SK-N-DZ (cell line): ENCODE measurements at regions not wholly inside any gene's neighbourhood (a gene's known extent, or its start where the extent isn't known, plus 50 kb on each side); places are given as distances from the start of the nearest gene placed in this dataset.

Experiments
- DNase-seq: peaks from one replicate; pipeline ENCODE4 v3.0.0-alpha.2; 2015; ENCODE audit warnings: low spot score

GRCh38 chr14:51546099-51546498 lies 105.6 kb upstream of the FRMD6 start:
- peak; percentile 57 for DNase-seq

GRCh38 chr14:51546603-51547258 lies 105.0 kb upstream of the FRMD6 start:
- DNase-seq: peak; percentile 74

GRCh38 chr14:51547260-51547659 lies 104.5 kb upstream of the FRMD6 start:
- peak; percentile 26 for DNase-seq

GRCh38 chr14:51547701-51548100 lies 104.0 kb upstream of the FRMD6 start:
- DNase-seq: no peak

GRCh38 chr14:51548187-51548586 lies 103.5 kb upstream of the FRMD6 start:
- DNase-seq: no peak

GRCh38 chr14:51550636-51551035 lies 101.1 kb upstream of the FRMD6 start:
- no peak for DNase-seq

- DNase-seq: no peak
Observed at GRCh38 chr14:51552275-51552674, 99.4 kb upstream of the FRMD6 start.

GRCh38 chr14:51552768-51553404 lies 98.8 kb upstream of the FRMD6 start:
- peak; percentile 21 for DNase-seq

GRCh38 chr14:51554339-51554920 lies 97.3 kb upstream of the FRMD6 start:
- no peak for DNase-seq

- no peak for DNase-seq
Observed at GRCh38 chr14:51554953-51555352, 96.8 kb upstream of the FRMD6 start.

GRCh38 chr14:51561141-51561540 lies 90.6 kb upstream of the FRMD6 start:
- DNase-seq: no peak

- DNase-seq: no peak
Observed at GRCh38 chr14:51562816-51563215, 88.9 kb upstream of the FRMD6 start.

- DNase-seq: no peak
Observed at GRCh38 chr14:51563560-51563959, 88.2 kb upstream of the FRMD6 start.

- no peak for DNase-seq
Observed at GRCh38 chr14:51564460-51564859, 87.2 kb upstream of the FRMD6 start.

- no peak for DNase-seq
Observed at GRCh38 chr14:51564986-51565604, 86.6 kb upstream of the FRMD6 start.

GRCh38 chr14:51566831-51567582 lies 84.7 kb upstream of the FRMD6 start:
- DNase-seq: no peak

GRCh38 chr14:51568366-51568765 lies 83.3 kb upstream of the FRMD6 start:
- no peak for DNase-seq

- no peak for DNase-seq
Observed at GRCh38 chr14:51573607-51574006, 78.1 kb upstream of the FRMD6 start.

- DNase-seq: no peak
Observed at GRCh38 chr14:51574009-51574408, 77.7 kb upstream of the FRMD6 start.

- peak; percentile 14 for DNase-seq
Observed at GRCh38 chr14:51575349-51576116, 76.2 kb upstream of the FRMD6 start.

GRCh38 chr14:51576117-51576430 lies 75.6 kb upstream of the FRMD6 start:
- DNase-seq: no peak
